A673 (cell line): ENCODE measurements at regions not wholly inside any gene's neighbourhood (a gene's known extent, or its start where the extent isn't known, plus 50 kb on each side); places are given as distances from the start of the nearest gene placed in this dataset.

ENCODE experiments used
- CTCF ChIP-seq: fragments of 300-800, 200-600 bp; sonication (generic); conservative IDR thresholded peaks from 2 replicates; pipeline ENCODE4 v1.5.1; 2017; ENCODE audit warnings: low read depth, mild to moderate bottlenecking, antibody characterized with exemption, low read length, moderate library complexity, mixed read lengths
- EZH2 ChIP-seq: fragments of 200-600 bp; sonication (generic); IDR thresholded peaks from 2 replicates; pipeline ENCODE4 v1.6.1; 2017; ENCODE audit warnings: borderline replicate concordance, low read depth, mild to moderate bottlenecking, mixed read lengths, antibody characterized with exemption, low read length; ENCODE audit not compliant: poor library complexity, severe bottlenecking

DNA sequence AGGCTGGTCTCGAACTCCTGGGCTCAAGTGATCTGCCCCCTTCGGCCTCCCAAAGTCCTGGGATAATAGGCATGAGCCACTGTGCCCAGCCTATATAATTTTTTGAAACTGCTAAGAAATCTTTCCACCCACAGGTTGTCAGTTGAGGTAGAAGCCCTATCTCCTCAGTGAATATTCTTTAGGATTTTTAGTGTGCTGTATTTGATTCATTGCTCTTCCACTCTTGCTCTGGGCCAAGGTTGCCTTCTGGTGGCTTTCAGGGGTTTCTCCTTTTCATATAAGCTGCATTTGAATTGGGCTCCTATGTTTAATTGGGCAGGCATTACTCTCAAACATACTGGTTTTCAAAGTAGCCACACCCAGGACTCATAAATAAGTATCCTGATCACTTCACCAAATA lies 931.2 kb downstream of the GATA3 start:
- TF ChIP-seq CTCF (no peak), EZH2 (no peak)
